K562 (cell line): ENCODE measurements at regions not wholly inside any gene's neighbourhood (a gene's known extent, or its start where the extent isn't known, plus 50 kb on each side); places are given as distances from the start of the nearest gene placed in this dataset.

Experiments
- ARID1B ChIP-seq: fragments of 450-650 bp; IDR thresholded peaks from 2 replicates; pipeline ENCODE4 v1.6.1; 2016; ENCODE audit warnings: antibody characterized with exemption, mild to moderate bottlenecking, inconsistent platforms
- ATF1 ChIP-seq, 2 experiments: fragments of 450-650 bp in 1 of 2; IDR thresholded peaks; 2 replicates each; pipeline ENCODE4 v1.6.1; 2016; ENCODE audit warnings: missing compliant biosample characterization in 1 of 2, missing genetic modification characterization in 1 of 2
- ATF7 ChIP-seq: fragments of 450-650 bp; IDR thresholded peaks from 2 replicates; pipeline ENCODE4 v1.7.1; 2014; ENCODE audit warnings: mild to moderate bottlenecking, moderate library complexity
- DPF2 ChIP-seq: fragments of 450-650 bp; IDR thresholded peaks from 2 replicates; pipeline ENCODE4 v1.6.1; 2016
- EP400 ChIP-seq: fragments of 450-650 bp; IDR thresholded peaks from 2 replicates; pipeline ENCODE4 v1.6.1; 2017; ENCODE audit warnings: antibody characterized with exemption, mild to moderate bottlenecking, moderate library complexity
- MBD2 ChIP-seq: sonication (generic); IDR thresholded peaks from 2 replicates; pipeline ENCODE4 v1.6.1; 2016; ENCODE audit warnings: low read depth, borderline replicate concordance
- MEIS2 ChIP-seq: fragments of 450-650 bp; IDR thresholded peaks from 2 replicates; pipeline ENCODE4 v1.6.1; 2014; ENCODE audit warnings: mild to moderate bottlenecking; ENCODE audit not compliant: partially characterized antibody
- NCOR1 ChIP-seq: fragments of 450-650 bp; IDR thresholded peaks from 2 replicates; pipeline ENCODE4 v1.6.1; 2016; ENCODE audit warnings: mild to moderate bottlenecking, moderate library complexity
- NRF1 ChIP-seq, 2 experiments: fragments of 450-650 bp; IDR thresholded peaks in 1 of 2; conservative IDR thresholded peaks in 1 of 2; 2 replicates each; pipeline ENCODE4 v1.6.1; 2014; ENCODE audit warnings: mild to moderate bottlenecking in 2 of 2
- PHTF2 ChIP-seq: fragments of 250-450 bp; sonication (Bioruptor Pico); IDR thresholded peaks from 2 replicates; pipeline ENCODE4 v1.5.0; 2021; ENCODE audit warnings: mild to moderate bottlenecking
- SMARCA4 ChIP-seq: fragments of 450-650 bp; IDR thresholded peaks from 2 replicates; pipeline ENCODE4 v1.6.1; 2016
- THAP7 ChIP-seq: fragments of 250-450 bp; sonication (Bioruptor Pico); IDR thresholded peaks from 2 replicates; pipeline ENCODE4 v1.5.0; 2021
- ZNF124 ChIP-seq: sonication (generic); formaldehyde crosslinking; IDR thresholded peaks from 2 replicates; pipeline ENCODE4 v1.8.1; 2022; ENCODE audit warnings: missing genetic modification reagents
- ZNF175 ChIP-seq: fragments of 200-800 bp; sonication (Bioruptor generic); IDR thresholded peaks from 2 replicates; pipeline ENCODE4 v1.6.1; 2016; ENCODE audit warnings: low read depth, mild to moderate bottlenecking, missing genetic modification characterization, missing compliant biosample characterization
- ZNF184 ChIP-seq: sonication (generic); formaldehyde crosslinking; IDR thresholded peaks from 2 replicates; pipeline ENCODE4 v1.5.0; 2020; ENCODE audit warnings: missing genetic modification reagents
- TF ChIP-seq, protein P1 (sequence below): IDR thresholded peaks from 2 replicates; pipeline ENCODE4 v1.6.1; 2016; ENCODE audit warnings: missing genetic modification characterization, missing compliant biosample characterization
- TF ChIP-seq, protein P2 (sequence below), 3 experiments: fragments of 200-800 bp in 1 of 3; fragments of 250-450 bp in 1 of 3; fragments of 450-650 bp in 1 of 3; sonication (Bioruptor Pico) in 1 of 3; sonication (Bioruptor generic) in 1 of 3; formaldehyde crosslinking in 1 of 3; IDR thresholded peaks; 2 replicates each; pipeline versions ENCODE4 v1.6.1 to v1.8.0; 2016 to 2022; ENCODE audit warnings: mild to moderate bottlenecking in 2 of 3, missing genetic modification characterization in 2 of 3, missing compliant biosample characterization in 1 of 3, moderate library complexity in 1 of 3
- TF ChIP-seq, protein P3 (sequence below): fragments of 450-650 bp; conservative IDR thresholded peaks from 2 replicates; pipeline ENCODE4 v1.6.1; 2016; ENCODE audit warnings: missing genetic modification characterization, low read depth, mild to moderate bottlenecking, missing compliant biosample characterization, moderate library complexity
- TF ChIP-seq, protein P4 (sequence below): fragments of 200-800 bp; sonication (Bioruptor generic); IDR thresholded peaks from 2 replicates; pipeline ENCODE4 v1.6.1; 2017; ENCODE audit warnings: missing genetic modification characterization, missing compliant biosample characterization

DNA sequence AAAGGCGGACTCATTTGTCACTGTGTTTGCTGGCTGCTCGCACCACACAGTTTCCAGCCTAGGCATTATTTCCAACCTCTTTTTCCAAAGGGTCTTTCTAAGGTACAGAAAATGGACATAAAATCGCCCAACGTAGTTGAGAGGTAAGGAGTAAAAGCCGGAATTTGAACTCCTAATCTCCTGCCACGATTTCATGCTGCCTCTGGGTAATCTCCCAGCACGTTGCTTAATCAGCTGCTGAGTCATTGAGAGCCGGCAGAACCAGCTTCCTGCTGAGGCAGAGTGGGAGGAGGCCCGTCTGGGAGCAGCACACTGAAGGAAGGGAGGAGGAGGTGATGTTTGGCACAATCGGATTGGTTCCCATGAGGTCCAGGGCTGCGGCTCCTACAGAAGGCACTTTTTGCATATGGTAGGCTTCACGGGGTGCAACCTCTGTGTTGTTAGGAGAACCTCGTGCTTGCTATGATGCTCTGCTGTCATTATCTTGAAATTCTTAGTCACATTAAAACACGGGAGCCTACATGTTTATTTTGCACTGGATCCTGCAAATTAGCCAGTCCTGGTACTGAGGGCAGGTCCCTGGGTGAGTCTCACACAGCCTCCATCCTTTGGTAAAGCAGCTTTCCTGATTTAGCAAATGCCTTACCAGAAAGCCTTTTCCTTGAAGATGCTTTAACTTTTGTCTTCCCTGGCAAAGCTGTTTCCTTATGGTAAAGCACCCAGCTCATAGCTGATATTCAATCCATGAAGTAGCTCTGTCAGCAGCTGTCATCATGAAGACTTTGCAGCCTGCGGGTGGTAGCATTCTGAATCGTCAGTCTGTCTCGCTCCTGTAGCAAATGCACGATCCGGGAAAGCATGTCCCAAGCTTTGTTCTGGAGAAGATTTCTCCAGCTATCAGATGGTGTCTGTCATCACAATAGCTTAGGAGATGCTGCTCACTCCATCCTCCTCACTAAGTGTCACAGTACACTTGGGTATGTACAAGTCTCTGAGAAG is 191.6 kb upstream of the MSX2 start (continued):
- TF ChIP-seq, protein P1, sequence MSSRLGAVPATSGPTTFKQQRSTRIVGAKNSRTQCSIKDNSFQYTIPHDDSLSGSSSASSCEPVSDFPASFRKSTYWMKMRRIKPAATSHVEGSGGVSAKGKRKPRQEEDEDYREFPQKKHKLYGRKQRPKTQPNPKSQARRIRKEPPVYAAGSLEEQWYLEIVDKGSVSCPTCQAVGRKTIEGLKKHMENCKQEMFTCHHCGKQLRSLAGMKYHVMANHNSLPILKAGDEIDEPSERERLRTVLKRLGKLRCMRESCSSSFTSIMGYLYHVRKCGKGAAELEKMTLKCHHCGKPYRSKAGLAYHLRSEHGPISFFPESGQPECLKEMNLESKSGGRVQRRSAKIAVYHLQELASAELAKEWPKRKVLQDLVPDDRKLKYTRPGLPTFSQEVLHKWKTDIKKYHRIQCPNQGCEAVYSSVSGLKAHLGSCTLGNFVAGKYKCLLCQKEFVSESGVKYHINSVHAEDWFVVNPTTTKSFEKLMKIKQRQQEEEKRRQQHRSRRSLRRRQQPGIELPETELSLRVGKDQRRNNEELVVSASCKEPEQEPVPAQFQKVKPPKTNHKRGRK: no peak
- no peak for TF ChIP-seq PHTF2
- peak in 1 of 2 experiments; percentile 19; a peak in 2 of 4 replicates for TF ChIP-seq NRF1 (conservative IDR thresholded peaks at IDR 0.05 in 1 of 2, IDR thresholded peaks at IDR 0.05 in 1 of 2)
- TF ChIP-seq, protein P2, sequence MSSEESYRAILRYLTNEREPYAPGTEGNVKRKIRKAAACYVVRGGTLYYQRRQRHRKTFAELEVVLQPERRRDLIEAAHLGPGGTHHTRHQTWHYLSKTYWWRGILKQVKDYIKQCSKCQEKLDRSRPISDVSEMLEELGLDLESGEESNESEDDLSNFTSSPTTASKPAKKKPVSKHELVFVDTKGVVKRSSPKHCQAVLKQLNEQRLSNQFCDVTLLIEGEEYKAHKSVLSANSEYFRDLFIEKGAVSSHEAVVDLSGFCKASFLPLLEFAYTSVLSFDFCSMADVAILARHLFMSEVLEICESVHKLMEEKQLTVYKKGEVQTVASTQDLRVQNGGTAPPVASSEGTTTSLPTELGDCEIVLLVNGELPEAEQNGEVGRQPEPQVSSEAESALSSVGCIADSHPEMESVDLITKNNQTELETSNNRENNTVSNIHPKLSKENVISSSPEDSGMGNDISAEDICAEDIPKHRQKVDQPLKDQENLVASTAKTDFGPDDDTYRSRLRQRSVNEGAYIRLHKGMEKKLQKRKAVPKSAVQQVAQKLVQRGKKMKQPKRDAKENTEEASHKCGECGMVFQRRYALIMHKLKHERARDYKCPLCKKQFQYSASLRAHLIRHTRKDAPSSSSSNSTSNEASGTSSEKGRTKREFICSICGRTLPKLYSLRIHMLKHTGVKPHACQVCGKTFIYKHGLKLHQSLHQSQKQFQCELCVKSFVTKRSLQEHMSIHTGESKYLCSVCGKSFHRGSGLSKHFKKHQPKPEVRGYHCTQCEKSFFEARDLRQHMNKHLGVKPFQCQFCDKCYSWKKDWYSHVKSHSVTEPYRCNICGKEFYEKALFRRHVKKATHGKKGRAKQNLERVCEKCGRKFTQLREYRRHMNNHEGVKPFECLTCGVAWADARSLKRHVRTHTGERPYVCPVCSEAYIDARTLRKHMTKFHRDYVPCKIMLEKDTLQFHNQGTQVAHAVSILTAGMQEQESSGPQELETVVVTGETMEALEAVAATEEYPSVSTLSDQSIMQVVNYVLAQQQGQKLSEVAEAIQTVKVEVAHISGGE (CRISPR knock-in tag; IDR thresholded peaks at IDR 0.05): peak in 1 of 3 experiments; percentile 42; a peak in 1 of 6 replicates
- TF ChIP-seq ATF1 (CRISPR knock-in tag; IDR thresholded peaks at IDR 0.05): no peak
- peak; percentile 63 for TF ChIP-seq ATF1 (tag; IDR thresholded peaks at IDR 0.05)
- peak; percentile 22; the same call in 1 of the 2 replicates for TF ChIP-seq MBD2
- TF ChIP-seq, protein P3, sequence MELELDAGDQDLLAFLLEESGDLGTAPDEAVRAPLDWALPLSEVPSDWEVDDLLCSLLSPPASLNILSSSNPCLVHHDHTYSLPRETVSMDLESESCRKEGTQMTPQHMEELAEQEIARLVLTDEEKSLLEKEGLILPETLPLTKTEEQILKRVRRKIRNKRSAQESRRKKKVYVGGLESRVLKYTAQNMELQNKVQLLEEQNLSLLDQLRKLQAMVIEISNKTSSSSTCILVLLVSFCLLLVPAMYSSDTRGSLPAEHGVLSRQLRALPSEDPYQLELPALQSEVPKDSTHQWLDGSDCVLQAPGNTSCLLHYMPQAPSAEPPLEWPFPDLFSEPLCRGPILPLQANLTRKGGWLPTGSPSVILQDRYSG: no peak
- no peak for TF ChIP-seq THAP7 (CRISPR knock-in tag)
- TF ChIP-seq EP400: peak; percentile 63
- no peak for TF ChIP-seq ZNF124 (CRISPR knock-in tag)
- TF ChIP-seq, protein P4, sequence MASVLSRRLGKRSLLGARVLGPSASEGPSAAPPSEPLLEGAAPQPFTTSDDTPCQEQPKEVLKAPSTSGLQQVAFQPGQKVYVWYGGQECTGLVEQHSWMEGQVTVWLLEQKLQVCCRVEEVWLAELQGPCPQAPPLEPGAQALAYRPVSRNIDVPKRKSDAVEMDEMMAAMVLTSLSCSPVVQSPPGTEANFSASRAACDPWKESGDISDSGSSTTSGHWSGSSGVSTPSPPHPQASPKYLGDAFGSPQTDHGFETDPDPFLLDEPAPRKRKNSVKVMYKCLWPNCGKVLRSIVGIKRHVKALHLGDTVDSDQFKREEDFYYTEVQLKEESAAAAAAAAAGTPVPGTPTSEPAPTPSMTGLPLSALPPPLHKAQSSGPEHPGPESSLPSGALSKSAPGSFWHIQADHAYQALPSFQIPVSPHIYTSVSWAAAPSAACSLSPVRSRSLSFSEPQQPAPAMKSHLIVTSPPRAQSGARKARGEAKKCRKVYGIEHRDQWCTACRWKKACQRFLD (CRISPR knock-in tag): no peak
- peak; percentile 92 for TF ChIP-seq SMARCA4
- TF ChIP-seq ATF7: peak; percentile 64; the same call in 1 of the 2 replicates
- TF ChIP-seq NCOR1: peak; percentile 58
- TF ChIP-seq DPF2: peak; percentile 92
- TF ChIP-seq MEIS2: peak; percentile 50
- TF ChIP-seq ZNF184: no peak
- peak; percentile 87 for TF ChIP-seq ARID1B
- peak; percentile 45; the same call in 1 of the 2 replicates for TF ChIP-seq ZNF175
